ENCODE measurements at regions not wholly inside any gene's neighbourhood (a gene's known extent, or its start where the extent isn't known, plus 50 kb on each side); places are given as distances from the start of the nearest gene placed in this dataset.

GRCh38 chr1:199161766-199162303 lies 523.0 kb downstream of the PTPRC start:
- DNase-seq (ENCODE audit: low read depth): no peak

- no peak for DNase-seq (ENCODE audit: low read depth)
These were observed 524.4 kb downstream of the PTPRC start for GRCh38 chr1:199163267-199163666.

GRCh38 chr1:199163670-199164069 lies 524.8 kb downstream of the PTPRC start:
- no peak for DNase-seq (ENCODE audit: low read depth)

GRCh38 chr1:199167460-199167859 lies 528.6 kb downstream of the PTPRC start:
- no peak for DNase-seq (ENCODE audit: low read depth)

- DNase-seq (ENCODE audit: low read depth): no peak
These were observed 530.2 kb downstream of the PTPRC start for GRCh38 chr1:199168888-199169585.

- no peak for DNase-seq (ENCODE audit: low read depth)
These were observed 531.9 kb downstream of the PTPRC start for GRCh38 chr1:199170711-199171110.

GRCh38 chr1:199172171-199173124 lies 533.6 kb downstream of the PTPRC start:
- no peak for DNase-seq (ENCODE audit: low read depth)

GRCh38 chr1:199173356-199173755 lies 534.5 kb downstream of the PTPRC start:
- no peak for DNase-seq (ENCODE audit: low read depth)

GRCh38 chr1:199174336-199174735 lies 535.5 kb downstream of the PTPRC start:
- no peak for DNase-seq (ENCODE audit: low read depth)

- no peak for DNase-seq (ENCODE audit: low read depth)
These were observed 537.9 kb downstream of the PTPRC start for GRCh38 chr1:199176713-199177112.

GRCh38 chr1:199177241-199177640 lies 538.4 kb downstream of the PTPRC start:
- no peak for DNase-seq (ENCODE audit: low read depth)

- no peak for DNase-seq (ENCODE audit: low read depth)
These were observed 539.8 kb downstream of the PTPRC start for GRCh38 chr1:199178646-199179045.

GRCh38 chr1:199182186-199182843 lies 543.5 kb downstream of the PTPRC start:
- no peak for DNase-seq (ENCODE audit: low read depth)

GRCh38 chr1:199184180-199184579 lies 545.3 kb downstream of the PTPRC start:
- DNase-seq (ENCODE audit: low read depth): no peak

GRCh38 chr1:199194862-199195261 lies 556.0 kb downstream of the PTPRC start:
- DNase-seq (ENCODE audit: low read depth): no peak

- no peak for DNase-seq (ENCODE audit: low read depth)
These were observed 558.9 kb downstream of the PTPRC start for GRCh38 chr1:199197695-199198094.

- no peak for DNase-seq (ENCODE audit: low read depth)
These were observed 563.5 kb downstream of the PTPRC start for GRCh38 chr1:199202331-199202730.

- no peak for DNase-seq (ENCODE audit: low read depth)
These were observed 565.4 kb downstream of the PTPRC start for GRCh38 chr1:199204231-199204630.

GRCh38 chr1:199205740-199206441 lies 567.1 kb downstream of the PTPRC start:
- no peak for DNase-seq (ENCODE audit: low read depth)

- no peak for DNase-seq (ENCODE audit: low read depth)
These were observed 570.0 kb downstream of the PTPRC start for GRCh38 chr1:199208847-199209246.

- no peak for DNase-seq (ENCODE audit: low read depth)
These were observed 579.2 kb downstream of the PTPRC start for GRCh38 chr1:199218065-199218464.

GRCh38 chr1:199218533-199218932 lies 579.7 kb downstream of the PTPRC start:
- no peak for DNase-seq (ENCODE audit: low read depth)

All from HS-27A (cell line).